MM.1S (cell line): ENCODE measurements at regions not wholly inside any gene's neighbourhood (a gene's known extent, or its start where the extent isn't known, plus 50 kb on each side); places are given as distances from the start of the nearest gene placed in this dataset.

Source experiments
- DNase-seq: peaks from one replicate; pipeline ENCODE4 v3.0.0-alpha.2; 2015
- H2AFZ ChIP-seq: fragments of 300-600 bp; sonication (generic); 2 replicates; pipeline ENCODE4 v1.6.0; 2016; ENCODE audit warnings: antibody characterized with exemption, low read length
- H3F3A ChIP-seq: fragments of 300-600 bp; sonication (generic); 2 replicates; pipeline ENCODE4 v1.6.1; 2016; ENCODE audit warnings: mild to moderate bottlenecking, antibody characterized with exemption, low read length, moderate library complexity, mixed read lengths; ENCODE audit not compliant: insufficient read depth
- H3K27ac ChIP-seq: fragments of 300-600 bp; sonication (generic); 2 replicates; pipeline ENCODE4 v1.5.1; 2016; ENCODE audit warnings: mild to moderate bottlenecking, low read length
- H3K27me3 ChIP-seq: fragments of 300-600 bp; sonication (generic); replicated peaks from 2 replicates; pipeline ENCODE4 v1.6.0; 2016; ENCODE audit warnings: low read length; ENCODE audit not compliant: insufficient read depth
- H3K36me3 ChIP-seq: fragments of 300-600 bp; sonication (generic); replicated peaks from 2 replicates; pipeline ENCODE4 v1.6.1; 2016; ENCODE audit warnings: mild to moderate bottlenecking, low read length, mixed read lengths; ENCODE audit not compliant: insufficient read depth
- H3K4me1 ChIP-seq: fragments of 300-600 bp; sonication (generic); 2 replicates; pipeline ENCODE4 v1.6.1; 2016; ENCODE audit warnings: low read length, mixed read lengths
- H3K4me2 ChIP-seq: fragments of 300-600 bp; sonication (generic); 2 replicates; pipeline ENCODE4 v1.6.0; 2016; ENCODE audit warnings: low read depth, low read length
- H3K4me3 ChIP-seq: fragments of 300-600 bp; sonication (generic); 2 replicates; pipeline ENCODE4 v1.5.1; 2016; ENCODE audit warnings: low read length, mixed read lengths
- H3K79me2 ChIP-seq: fragments of 300-600 bp; sonication (generic); 2 replicates; pipeline ENCODE4 v1.6.1; 2016; ENCODE audit warnings: mixed run types, low read length, mixed read lengths
- H3K9ac ChIP-seq: fragments of 300-600 bp; sonication (generic); 2 replicates; pipeline ENCODE4 v1.6.1; 2016; ENCODE audit warnings: low read length, mixed read lengths
- H3K9me2 ChIP-seq: fragments of 300-600 bp; sonication (generic); replicated peaks from 2 replicates; pipeline ENCODE4 v1.6.1; 2016; ENCODE audit warnings: mild to moderate bottlenecking, low read length, mixed read lengths; ENCODE audit not compliant: insufficient read depth
- H3K9me3 ChIP-seq: fragments of 300-600 bp; sonication (generic); replicated peaks from 2 replicates; pipeline ENCODE4 v1.6.1; 2016; ENCODE audit warnings: mild to moderate bottlenecking, low read length, mixed read lengths; ENCODE audit not compliant: insufficient read depth
- H4K20me1 ChIP-seq: fragments of 300-600 bp; sonication (generic); 2 replicates; pipeline ENCODE4 v1.6.1; 2016; ENCODE audit warnings: mild to moderate bottlenecking, low read length, moderate library complexity, mixed read lengths; ENCODE audit not compliant: insufficient read depth
- CTCF ChIP-seq: fragments of 300-600 bp; sonication (generic); IDR thresholded peaks from 2 replicates; pipeline ENCODE4 v1.5.1; 2016; ENCODE audit warnings: antibody characterized with exemption, low read length, mixed read lengths
- EZH2 ChIP-seq: fragments of 300-600 bp; sonication (generic); optimal IDR thresholded peaks from 2 replicates; pipeline ENCODE3; 2017; ENCODE audit warnings: low read depth, mild to moderate bottlenecking, antibody characterized with exemption, low read length, mixed read lengths
- EZH2phosphoT487 ChIP-seq: fragments of 300-600 bp; sonication (generic); IDR thresholded peaks from 2 replicates; pipeline ENCODE4 v1.6.1; 2018; ENCODE audit warnings: antibody characterized with exemption, low read length

DNA sequence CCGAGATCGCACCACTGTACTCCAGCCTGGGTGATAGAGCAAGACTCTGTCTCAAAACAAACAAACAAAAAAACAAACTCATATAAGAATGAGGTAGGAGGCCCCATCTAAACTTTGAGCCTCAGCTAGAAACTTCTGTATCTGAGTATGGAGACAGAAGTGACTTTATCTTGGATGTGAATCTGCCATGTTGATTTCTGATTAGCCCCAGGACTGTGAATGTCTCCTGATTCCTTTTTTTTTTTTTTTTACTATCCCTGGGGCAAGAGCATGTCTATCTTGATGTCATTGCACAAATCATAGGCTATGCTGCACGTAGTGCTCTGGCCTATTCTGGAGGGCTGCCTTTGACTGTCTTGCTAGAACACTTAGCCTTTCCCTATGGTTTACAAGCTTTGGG, 211.0 kb downstream of the PTPRU start:
- no peak for TF ChIP-seq EZH2
- no peak for TF ChIP-seq EZH2phosphoT487
- TF ChIP-seq CTCF, result no peak
- H3K27ac ChIP-seq, result no peak overlapping the region

GRCh38 chr1:29444782-29445729, 208.7 kb downstream of the PTPRU start:
- DNase-seq, result no peak
- Histone ChIP-seq H3K27ac (no peak overlapping the region), H3K4me3 (no peak overlapping the region), H3F3A (no peaks in the 10 kb centered on the region), H3K79me2 (no peaks in the 10 kb centered on the region), H2AFZ (no peak overlapping the region), H3K9ac (no peak overlapping the region), H3K4me2 (no peak overlapping the region), H3K9me3 (no peaks in the 10 kb centered on the region), H3K36me3 (no peaks in the 10 kb centered on the region), H4K20me1 (no peaks in the 10 kb centered on the region), H3K9me2 (no peaks in the 10 kb centered on the region), H3K4me1 (no peaks in the 10 kb centered on the region), H3K27me3 (peaks cover 88% of the 10 kb centered on the region)
- TF ChIP-seq EZH2 (no peak), CTCF (no peak), EZH2phosphoT487 (no peak)

More for the DNA sequence above, 211.0 kb downstream of the PTPRU start:
- Histone ChIP-seq H3K4me2 (no peak overlapping the region), H2AFZ (no peak overlapping the region), H3F3A (no peaks in the 10 kb centered on the region), H3K27me3 (peaks cover 69% of the 10 kb centered on the region), H3K4me3 (no peak overlapping the region), H3K36me3 (no peaks in the 10 kb centered on the region), H4K20me1 (no peaks in the 10 kb centered on the region), H3K9me2 (no peaks in the 10 kb centered on the region), H3K4me1 (no peaks in the 10 kb centered on the region), H3K9ac (no peak overlapping the region), H3K79me2 (no peaks in the 10 kb centered on the region), H3K9me3 (no peaks in the 10 kb centered on the region)
- DNase-seq, result no peak

- H2AFZ ChIP-seq, result no peak overlapping the region
- no peak overlapping the region for H3K4me2 ChIP-seq
- no peak for TF ChIP-seq EZH2phosphoT487
- no peak for TF ChIP-seq EZH2
- TF ChIP-seq CTCF, result no peak
- no peaks in the 10 kb centered on the region for H3K79me2 ChIP-seq
- no peaks in the 10 kb centered on the region for H3K36me3 ChIP-seq
- H4K20me1 ChIP-seq, result no peaks in the 10 kb centered on the region
- no peaks in the 10 kb centered on the region for H3K9me3 ChIP-seq
- H3K9ac ChIP-seq, result no peak overlapping the region
- H3K27ac ChIP-seq, result no peak overlapping the region
- H3K9me2 ChIP-seq, result no peaks in the 10 kb centered on the region
- no peak overlapping the region for H3K4me3 ChIP-seq
- peaks cover 92% of the 10 kb centered on the region for H3K27me3 ChIP-seq
- no peaks in the 10 kb centered on the region for H3F3A ChIP-seq
- no peak for DNase-seq
- H3K4me1 ChIP-seq, result no peaks in the 10 kb centered on the region
These were observed 207.9 kb downstream of the PTPRU start for GRCh38 chr1:29444081-29444715.
